ENCODE measurements at regions not wholly inside any gene's neighbourhood (a gene's known extent, or its start where the extent isn't known, plus 50 kb on each side); places are given as distances from the start of the nearest gene placed in this dataset.

DNA sequence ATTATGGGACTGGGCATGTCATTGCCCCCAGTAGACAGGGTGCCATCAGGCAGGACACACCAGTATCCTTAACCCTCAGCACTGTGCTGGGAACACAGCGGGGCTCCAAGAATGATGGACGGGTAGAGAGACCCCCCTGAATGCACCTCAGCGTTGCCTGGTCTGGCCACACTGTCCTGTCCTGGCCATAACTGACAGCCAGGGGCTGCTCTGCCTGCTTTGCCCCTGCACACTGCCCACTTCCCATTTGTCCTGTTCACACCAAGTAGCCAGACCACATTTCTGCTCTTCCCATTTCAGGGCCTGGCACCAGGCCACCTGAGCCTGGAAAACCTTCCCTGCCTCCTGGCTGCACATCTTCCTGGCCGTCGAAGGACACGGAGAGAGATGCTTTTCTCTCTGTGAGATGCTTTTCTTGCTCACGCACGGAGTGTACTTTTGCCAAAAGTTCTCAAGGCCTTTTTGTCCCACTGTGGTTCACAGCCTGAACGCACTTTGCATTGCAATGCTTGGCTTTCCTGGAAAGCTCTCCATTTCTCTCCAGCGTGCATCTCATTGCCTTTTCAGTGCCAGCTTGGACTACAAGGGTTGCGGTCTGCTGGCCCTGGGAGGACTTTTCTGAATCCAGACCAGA is 131.0 kb upstream of the EEPD1 start:
- TF ChIP-seq, protein P1, sequence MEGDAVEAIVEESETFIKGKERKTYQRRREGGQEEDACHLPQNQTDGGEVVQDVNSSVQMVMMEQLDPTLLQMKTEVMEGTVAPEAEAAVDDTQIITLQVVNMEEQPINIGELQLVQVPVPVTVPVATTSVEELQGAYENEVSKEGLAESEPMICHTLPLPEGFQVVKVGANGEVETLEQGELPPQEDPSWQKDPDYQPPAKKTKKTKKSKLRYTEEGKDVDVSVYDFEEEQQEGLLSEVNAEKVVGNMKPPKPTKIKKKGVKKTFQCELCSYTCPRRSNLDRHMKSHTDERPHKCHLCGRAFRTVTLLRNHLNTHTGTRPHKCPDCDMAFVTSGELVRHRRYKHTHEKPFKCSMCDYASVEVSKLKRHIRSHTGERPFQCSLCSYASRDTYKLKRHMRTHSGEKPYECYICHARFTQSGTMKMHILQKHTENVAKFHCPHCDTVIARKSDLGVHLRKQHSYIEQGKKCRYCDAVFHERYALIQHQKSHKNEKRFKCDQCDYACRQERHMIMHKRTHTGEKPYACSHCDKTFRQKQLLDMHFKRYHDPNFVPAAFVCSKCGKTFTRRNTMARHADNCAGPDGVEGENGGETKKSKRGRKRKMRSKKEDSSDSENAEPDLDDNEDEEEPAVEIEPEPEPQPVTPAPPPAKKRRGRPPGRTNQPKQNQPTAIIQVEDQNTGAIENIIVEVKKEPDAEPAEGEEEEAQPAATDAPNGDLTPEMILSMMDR (IDR thresholded peaks at IDR 0.05): peak in 1 of 6 experiments; percentile 12
- TF ChIP-seq POLR2A (IDR thresholded peaks at IDR 0.05): no peak

Data from adrenal gland (tissue), 5 donors.